IMR-90 (cell line): ENCODE measurements at regions not wholly inside any gene's neighbourhood (a gene's known extent, or its start where the extent isn't known, plus 50 kb on each side); places are given as distances from the start of the nearest gene placed in this dataset.

Experiments
- ATAC-seq: fragments of 200-7000 bp; cut with Tn5 transposase; 2 replicates; pipeline ENCODE4 v1.9.1; 2020; ENCODE audit warnings: low read depth, mild to moderate bottlenecking, moderate library complexity
- BruUV-seq: library from RNA; stranded (reverse); fragments of 400-500 nt; replicated peaks from 2 replicates; lab custom pipeline; 2021; lab: Mats Ljungman, UMichigan
- CTCF ChIA-PET: fragments of 300-600 bp; formaldehyde crosslinking; extraction: SDS; loops from one replicate; lab custom pipeline; 2021; ENCODE audit warnings: antibody characterized with exemption; lab: Yijun Ruan, JAX
- POLR2A ChIA-PET: fragments of 300-600 bp; sonication (Branson Sonifier 250); formaldehyde crosslinking; loops from one replicate; lab custom pipeline; 2022; ENCODE audit warnings: antibody characterized with exemption; ENCODE audit not compliant: unreplicated experiment; lab: Charles Lee
- DNase-seq: peaks from one replicate; pipeline ENCODE4 v3.0.0; 2013
- H2AFZ ChIP-seq: replicated peaks from 2 replicates; pipeline ENCODE3; 2013; ENCODE audit warnings: low read length, mild to moderate bottlenecking; ENCODE audit not compliant: poor library complexity
- H2AK5ac ChIP-seq: 2 replicates; pipeline ENCODE4 v1.6.1; 2013; ENCODE audit warnings: low read depth, low read length, inconsistent platforms
- H2AK9ac ChIP-seq: replicated peaks from 2 replicates; pipeline ENCODE3; 2013; ENCODE audit warnings: mild to moderate bottlenecking, low read depth, low read length, moderate library complexity; ENCODE audit not compliant: poor library complexity
- H2BK120ac ChIP-seq: 2 replicates; pipeline ENCODE4 v1.6.1; 2013; ENCODE audit warnings: low read depth, low read length, inconsistent platforms
- H2BK15ac ChIP-seq: 3 replicates; pipeline ENCODE4 v1.6.1; 2013; ENCODE audit warnings: low read depth, low read length, inconsistent platforms
- H2BK20ac ChIP-seq: 2 replicates; pipeline ENCODE4 v1.6.1; 2013; ENCODE audit warnings: low read depth, mild to moderate bottlenecking, inconsistent platforms, low read length, moderate library complexity
- H2BK5ac ChIP-seq: 2 replicates; pipeline ENCODE4 v1.6.1; 2013; ENCODE audit warnings: mild to moderate bottlenecking, low read depth, low read length, inconsistent platforms; ENCODE audit not compliant: poor library complexity, severe bottlenecking
- H3K14ac ChIP-seq: replicated peaks from 2 replicates; pipeline ENCODE4 v1.6.1; 2013; ENCODE audit warnings: low read depth, low read length, inconsistent platforms
- H3K18ac ChIP-seq: 2 replicates; pipeline ENCODE4 v1.6.1; 2013; ENCODE audit warnings: low read depth, low read length, control low read depth
- H3K23ac ChIP-seq: 2 replicates; pipeline ENCODE4 v1.6.1; 2013; ENCODE audit warnings: low read depth, low read length, inconsistent platforms
- H3K27ac ChIP-seq: 2 replicates; pipeline ENCODE4 v1.5.1; 2013; ENCODE audit warnings: mild to moderate bottlenecking, control low read depth, low read length; ENCODE audit not compliant: insufficient read depth
- H3K27me3 ChIP-seq: 2 replicates; pipeline ENCODE4 v1.6.1; 2013; ENCODE audit warnings: low read length; ENCODE audit not compliant: control insufficient read depth, insufficient read depth
- H3K36me3 ChIP-seq: 2 replicates; pipeline ENCODE4 v1.6.1; 2013; ENCODE audit warnings: low read length, mixed read lengths; ENCODE audit not compliant: control insufficient read depth, insufficient read depth
- H3K4ac ChIP-seq: 2 replicates; pipeline ENCODE4 v1.6.1; 2013; ENCODE audit warnings: low read depth, low read length, inconsistent platforms
- H3K4me1 ChIP-seq: 2 replicates; pipeline ENCODE4 v1.6.1; 2013; ENCODE audit warnings: low read length, mixed read lengths; ENCODE audit not compliant: control insufficient read depth, insufficient read depth
- H3K4me2 ChIP-seq: 2 replicates; pipeline ENCODE4 v1.6.1; 2013; ENCODE audit warnings: low read depth, mild to moderate bottlenecking, control low read depth, low read length, moderate library complexity
- H3K4me3 ChIP-seq: 2 replicates; pipeline ENCODE4 v1.5.1; 2013; ENCODE audit warnings: low read depth, mild to moderate bottlenecking, control low read depth, low read length, moderate library complexity; ENCODE audit not compliant: insufficient read depth
- H3K56ac ChIP-seq: 2 replicates; pipeline ENCODE4 v1.6.1; 2013; ENCODE audit warnings: low read length, inconsistent platforms; ENCODE audit not compliant: insufficient read depth; ENCODE audit errors: extremely low read depth
- H3K79me1 ChIP-seq, 2 experiments: 2 replicates each; pipeline ENCODE4 v1.6.1; 2013; ENCODE audit warnings: low read length in 2 of 2, inconsistent platforms in 1 of 2, low read depth in 1 of 2
- H3K9ac ChIP-seq: 2 replicates; pipeline ENCODE4 v1.6.1; 2013; ENCODE audit warnings: low read depth, low read length, control low read depth
- H3K9me1 ChIP-seq: 2 replicates; pipeline ENCODE4 v1.6.1; 2013; ENCODE audit warnings: low read length, inconsistent platforms; ENCODE audit not compliant: insufficient read depth
- H3K9me3 ChIP-seq: 2 replicates; pipeline ENCODE4 v1.6.1; 2013; ENCODE audit warnings: low read length; ENCODE audit not compliant: control insufficient read depth, insufficient read depth
- H4K20me1 ChIP-seq: 2 replicates; pipeline ENCODE4 v1.6.1; 2013; ENCODE audit warnings: low read length, inconsistent platforms; ENCODE audit not compliant: insufficient read depth
- H4K5ac ChIP-seq: 2 replicates; pipeline ENCODE4 v1.6.1; 2013; ENCODE audit warnings: mild to moderate bottlenecking, low read depth, low read length, control low read depth
- H4K8ac ChIP-seq, 2 experiments: 2 replicates each; pipeline ENCODE4 v1.6.1; 2013; ENCODE audit warnings: low read depth in 2 of 2, low read length in 2 of 2, control low read depth in 1 of 2, inconsistent platforms in 1 of 2
- H4K91ac ChIP-seq: 2 replicates; pipeline ENCODE4 v1.6.1; 2013; ENCODE audit warnings: low read depth, low read length, inconsistent platforms; ENCODE audit not compliant: insufficient read depth
- BHLHE40 ChIP-seq: fragments of 150-350 bp; IDR thresholded peaks from 2 replicates; pipeline ENCODE4 v1.6.1; 2016; ENCODE audit warnings: mild to moderate bottlenecking, low read depth, low read length
- CEBPB ChIP-seq: IDR thresholded peaks from 2 replicates; pipeline ENCODE4 v1.6.1; 2012; ENCODE audit warnings: low read depth, low read length, improper control_type of control experiment
- CHD1 ChIP-seq: IDR thresholded peaks from 2 replicates; pipeline ENCODE4 v1.6.1; 2012; ENCODE audit warnings: low read depth, low read length, improper control_type of control experiment
- FOS ChIP-seq: fragments of 150-350 bp; IDR thresholded peaks from 2 replicates; pipeline ENCODE4 v1.6.1; 2016; ENCODE audit warnings: low read depth, low read length
- MAFK ChIP-seq: IDR thresholded peaks from 2 replicates; pipeline ENCODE4 v1.6.1; 2012; ENCODE audit warnings: low read depth, low read length, improper control_type of control experiment
- MAZ ChIP-seq: IDR thresholded peaks from 2 replicates; pipeline ENCODE4 v1.6.1; 2012; ENCODE audit warnings: low read depth, mild to moderate bottlenecking, low read length, improper control_type of control experiment, moderate library complexity, borderline replicate concordance
- MXI1 ChIP-seq: IDR thresholded peaks from 2 replicates; pipeline ENCODE4 v1.6.1; 2012; ENCODE audit warnings: low read depth, mild to moderate bottlenecking, low read length, moderate library complexity, borderline replicate concordance
- NFE2L2 ChIP-seq: fragments of 150-350 bp; IDR thresholded peaks from 2 replicates; pipeline ENCODE4 v1.6.1; 2016; ENCODE audit warnings: low read depth, mild to moderate bottlenecking, low read length
- POLR2A ChIP-seq: IDR thresholded peaks from 2 replicates; pipeline ENCODE4 v1.6.1; 2012; ENCODE audit warnings: mild to moderate bottlenecking, low read depth, low read length
- RAD21 ChIP-seq: IDR thresholded peaks from 2 replicates; pipeline ENCODE4 v1.6.1; 2012; ENCODE audit warnings: low read length, improper control_type of control experiment
- RCOR1 ChIP-seq: IDR thresholded peaks from 2 replicates; pipeline ENCODE4 v1.6.1; 2012; ENCODE audit warnings: mild to moderate bottlenecking, low read length, improper control_type of control experiment; ENCODE audit not compliant: insufficient replicate concordance
- RFX5 ChIP-seq: IDR thresholded peaks from 2 replicates; pipeline ENCODE4 v1.8.0; 2012; ENCODE audit warnings: low read depth, mild to moderate bottlenecking, low read length, moderate library complexity
- SMC3 ChIP-seq: fragments of 150-350 bp; IDR thresholded peaks from 2 replicates; pipeline ENCODE4 v1.6.1; 2016; ENCODE audit warnings: low read depth, mild to moderate bottlenecking, antibody characterized with exemption, low read length, moderate library complexity
- WGBS, 2 experiments: methylation state at CpG; one replicate each; pipeline versions ENCODE4 v1.1.5 to v1.1.7; 2013; ENCODE audit warnings: missing lambda C conversion rate in 2 of 2; ENCODE audit not compliant: insufficient read length in 1 of 2; ENCODE audit errors: extremely low coverage in 2 of 2; 5-methylcytosine and 5-hydroxymethylcytosine counted together
- dilution Hi-C: fragments of 300-500 bp; cut with HindIII; formaldehyde crosslinking; loops from one replicate; pipeline ENCODE4 v1.14.3; 2018; ENCODE audit warnings: low sequenced_read_pairs; ENCODE audit not compliant: unreplicated experiment
- in situ Hi-C: fragments of 300-500 bp; cut with MboI; formaldehyde crosslinking; loops from 3 replicates; pipeline ENCODE4 v1.14.3; 2019; ENCODE audit warnings: low sequenced_read_pairs, inconsistent platforms, mixed read lengths
- intact Hi-C: fragments of 100-400 bp; cut with micrococcal nuclease; formaldehyde crosslinking; loops from 2 replicates; pipeline ENCODE4 v1.10.0; 2022
- TF ChIP-seq, protein P1 (sequence below): conservative IDR thresholded peaks from 2 replicates; pipeline ENCODE4 v1.5.1; 2012; ENCODE audit warnings: mild to moderate bottlenecking, low read depth, low read length, improper control_type of control experiment
- TF ChIP-seq, protein P2 (sequence below): fragments of 150-350 bp; IDR thresholded peaks from 2 replicates; pipeline ENCODE4 v1.6.1; 2016; ENCODE audit warnings: low read depth, mild to moderate bottlenecking, low read length, moderate library complexity, borderline replicate concordance
- TF ChIP-seq, protein P3 (sequence below): fragments of 150-350 bp; IDR thresholded peaks from 2 replicates; pipeline ENCODE4 v1.6.1; 2017; ENCODE audit warnings: mild to moderate bottlenecking, antibody characterized with exemption, low read length, low read depth

DNA sequence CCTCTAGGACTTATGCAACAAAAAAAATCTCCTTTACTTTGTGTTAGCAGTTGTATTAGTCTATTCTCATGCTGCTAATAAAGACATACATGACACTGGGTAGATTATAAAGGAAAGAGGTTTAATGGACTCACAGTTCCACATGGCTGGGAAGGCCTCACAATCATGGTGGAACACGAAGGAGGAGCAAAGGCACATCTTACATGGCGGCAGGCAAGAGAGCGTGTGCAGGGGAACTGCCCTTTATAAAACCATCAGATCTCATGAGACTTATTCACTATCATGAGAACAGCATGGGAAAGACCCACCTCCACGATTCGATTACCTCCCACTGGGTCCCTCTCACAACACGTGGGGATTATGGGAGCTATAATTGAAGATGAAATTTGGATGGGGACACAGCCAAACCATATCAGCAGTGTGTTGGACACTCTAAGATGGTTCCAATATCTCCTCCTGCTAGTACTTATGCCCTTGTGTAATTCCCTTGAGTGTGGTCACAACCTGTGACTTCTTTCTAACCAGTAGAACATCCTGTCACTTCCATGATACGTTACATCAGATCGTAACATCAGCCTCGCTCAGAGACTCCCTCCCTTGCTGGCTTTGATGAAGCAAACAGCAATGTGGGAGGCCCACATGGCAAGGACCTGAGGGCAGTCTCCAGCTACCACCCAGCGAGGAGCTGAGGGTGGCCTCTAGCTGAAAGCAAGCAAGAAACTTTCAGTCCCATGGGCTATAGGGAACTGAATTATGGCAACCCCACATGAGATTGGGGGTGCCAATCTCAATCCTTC lies 113.5 kb upstream of the PITX1 start:
- CTCF ChIA-PET, result no interaction called here
- Histone ChIP-seq H3K4me1 (peaks cover 5% of the 10 kb centered on the region; the same call in 1 of the 2 replicates), H3K36me3 (no peaks in the 10 kb centered on the region), H3K56ac (no peak overlapping the region), H4K91ac (no peak overlapping the region), H3K4me3 (no peak overlapping the region), H3K14ac (no peak overlapping the region), H2AFZ (no peak overlapping the region), H3K9me1 (no peaks in the 10 kb centered on the region), H3K4ac (no peak overlapping the region), H2AK5ac (no peak overlapping the region), H2BK5ac (no peak overlapping the region), H4K20me1 (no peaks in the 10 kb centered on the region), H3K27ac (no peak overlapping the region), H2BK120ac (no peak overlapping the region), H2BK20ac (no peak overlapping the region), H2BK15ac (no peak overlapping the region), H2AK9ac (no peak overlapping the region), H3K9ac (no peak overlapping the region), H3K4me2 (no peak overlapping the region), H3K27me3 (no peaks in the 10 kb centered on the region), H3K23ac (no peak overlapping the region), H4K5ac (no peak overlapping the region), H4K8ac (no peak overlapping the region), H3K18ac (no peak overlapping the region), H3K79me1 (no peaks in the 10 kb centered on the region), H3K9me3 (no peaks in the 10 kb centered on the region; the same call in 1 of the 2 replicates)
- POLR2A ChIA-PET, result no interaction called here
- WGBS, 2 experiments, result no CpG with 5 or more reads among the region's 10 CpGs
- no peak for ATAC-seq
- in situ Hi-C loops, result no loop called here
- no peak for TF ChIP-seq MXI1
- TF ChIP-seq RCOR1, result no peak
- no peak for TF ChIP-seq MAFK
- TF ChIP-seq SMC3, result no peak
- TF ChIP-seq MAZ, result no peak
- no peak for TF ChIP-seq BHLHE40
- no peak for TF ChIP-seq CEBPB
- TF ChIP-seq FOS, result no peak
- TF ChIP-seq RFX5, result no peak
- no peak for TF ChIP-seq NFE2L2
- TF ChIP-seq, protein P1, sequence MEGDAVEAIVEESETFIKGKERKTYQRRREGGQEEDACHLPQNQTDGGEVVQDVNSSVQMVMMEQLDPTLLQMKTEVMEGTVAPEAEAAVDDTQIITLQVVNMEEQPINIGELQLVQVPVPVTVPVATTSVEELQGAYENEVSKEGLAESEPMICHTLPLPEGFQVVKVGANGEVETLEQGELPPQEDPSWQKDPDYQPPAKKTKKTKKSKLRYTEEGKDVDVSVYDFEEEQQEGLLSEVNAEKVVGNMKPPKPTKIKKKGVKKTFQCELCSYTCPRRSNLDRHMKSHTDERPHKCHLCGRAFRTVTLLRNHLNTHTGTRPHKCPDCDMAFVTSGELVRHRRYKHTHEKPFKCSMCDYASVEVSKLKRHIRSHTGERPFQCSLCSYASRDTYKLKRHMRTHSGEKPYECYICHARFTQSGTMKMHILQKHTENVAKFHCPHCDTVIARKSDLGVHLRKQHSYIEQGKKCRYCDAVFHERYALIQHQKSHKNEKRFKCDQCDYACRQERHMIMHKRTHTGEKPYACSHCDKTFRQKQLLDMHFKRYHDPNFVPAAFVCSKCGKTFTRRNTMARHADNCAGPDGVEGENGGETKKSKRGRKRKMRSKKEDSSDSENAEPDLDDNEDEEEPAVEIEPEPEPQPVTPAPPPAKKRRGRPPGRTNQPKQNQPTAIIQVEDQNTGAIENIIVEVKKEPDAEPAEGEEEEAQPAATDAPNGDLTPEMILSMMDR, result no peak
- TF ChIP-seq, protein P2, sequence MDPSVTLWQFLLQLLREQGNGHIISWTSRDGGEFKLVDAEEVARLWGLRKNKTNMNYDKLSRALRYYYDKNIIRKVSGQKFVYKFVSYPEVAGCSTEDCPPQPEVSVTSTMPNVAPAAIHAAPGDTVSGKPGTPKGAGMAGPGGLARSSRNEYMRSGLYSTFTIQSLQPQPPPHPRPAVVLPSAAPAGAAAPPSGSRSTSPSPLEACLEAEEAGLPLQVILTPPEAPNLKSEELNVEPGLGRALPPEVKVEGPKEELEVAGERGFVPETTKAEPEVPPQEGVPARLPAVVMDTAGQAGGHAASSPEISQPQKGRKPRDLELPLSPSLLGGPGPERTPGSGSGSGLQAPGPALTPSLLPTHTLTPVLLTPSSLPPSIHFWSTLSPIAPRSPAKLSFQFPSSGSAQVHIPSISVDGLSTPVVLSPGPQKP, result no peak
- no peak for TF ChIP-seq RAD21
- TF ChIP-seq, protein P3, sequence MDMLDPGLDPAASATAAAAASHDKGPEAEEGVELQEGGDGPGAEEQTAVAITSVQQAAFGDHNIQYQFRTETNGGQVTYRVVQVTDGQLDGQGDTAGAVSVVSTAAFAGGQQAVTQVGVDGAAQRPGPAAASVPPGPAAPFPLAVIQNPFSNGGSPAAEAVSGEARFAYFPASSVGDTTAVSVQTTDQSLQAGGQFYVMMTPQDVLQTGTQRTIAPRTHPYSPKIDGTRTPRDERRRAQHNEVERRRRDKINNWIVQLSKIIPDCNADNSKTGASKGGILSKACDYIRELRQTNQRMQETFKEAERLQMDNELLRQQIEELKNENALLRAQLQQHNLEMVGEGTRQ, result no peak
- TF ChIP-seq CHD1, result no peak
- no peak for TF ChIP-seq POLR2A
- DNase-seq, result no peak
- dilution Hi-C loops, result no loop called here
- intact Hi-C loops, result no loop called here
- BruUV-seq, result no TSS peak
